ENCODE measurements at regions not wholly inside any gene's neighbourhood (a gene's known extent, or its start where the extent isn't known, plus 50 kb on each side); places are given as distances from the start of the nearest gene placed in this dataset.

- Histone ChIP-seq H3K79me2 (ENCODE audit: insufficient read depth, low read length) (no peaks in the 10 kb centered on the region), H3F3A (ENCODE audit: insufficient read depth) (no peaks in the 10 kb centered on the region), H3K4me2 (ENCODE audit: low read depth, low read length, poor library complexity, severe bottlenecking) (no peak overlapping the region), H3K9ac (ENCODE audit: low read length) (no peak overlapping the region), H3K36me3 (ENCODE audit: low read length) (no peaks in the 10 kb centered on the region), H2AFZ (ENCODE audit: low read depth, low read length, severe bottlenecking) (no peak overlapping the region), H3K27me3 (ENCODE audit: low read length) (no peaks in the 10 kb centered on the region), H3K9me3 (ENCODE audit: insufficient read depth, low read length) (no peaks in the 10 kb centered on the region), H4K20me1 (ENCODE audit: low read depth, low read length) (no peaks in the 10 kb centered on the region), H3K27ac (ENCODE audit: low read depth, low read length) (no peak overlapping the region), H3K9me2 (replicated peaks; ENCODE audit: insufficient read depth, low read length) (no peaks in the 10 kb centered on the region), H3K4me3 (ENCODE audit: insufficient read depth, low read length, poor library complexity, severe bottlenecking) (no peak overlapping the region)
- TF ChIP-seq EZH2phosphoT487 (conservative IDR thresholded peaks at IDR 0.05; ENCODE audit: low read length) (no peak), CTCF (IDR thresholded peaks at IDR 0.05; ENCODE audit: insufficient read depth, low read length, poor library complexity, severe bottlenecking) (no peak)
Measured at GRCh38 chr5:109589239-109589638, 100.5 kb upstream of the MAN2A1 start.

GRCh38 chr5:109588281-109589035 is 101.3 kb upstream of the MAN2A1 start:
- H3K9me3 ChIP-seq (ENCODE audit: insufficient read depth, low read length) = no peaks in the 10 kb centered on the region
- H3K36me3 ChIP-seq (ENCODE audit: low read length) = no peaks in the 10 kb centered on the region
- no peak overlapping the region for H3K4me3 ChIP-seq (ENCODE audit: insufficient read depth, low read length, poor library complexity, severe bottlenecking)
- H4K20me1 ChIP-seq (ENCODE audit: low read depth, low read length) = no peaks in the 10 kb centered on the region
- TF ChIP-seq CTCF (IDR thresholded peaks at IDR 0.05; ENCODE audit: insufficient read depth, low read length, poor library complexity, severe bottlenecking) = no peak
- no peaks in the 10 kb centered on the region for H3F3A ChIP-seq (ENCODE audit: insufficient read depth)
- no peak overlapping the region for H3K9ac ChIP-seq (ENCODE audit: low read length)
- H3K4me2 ChIP-seq (ENCODE audit: low read depth, low read length, poor library complexity, severe bottlenecking) = no peak overlapping the region
- H3K79me2 ChIP-seq (ENCODE audit: insufficient read depth, low read length) = no peaks in the 10 kb centered on the region
- no peak overlapping the region for H3K27ac ChIP-seq (ENCODE audit: low read depth, low read length)
- no peaks in the 10 kb centered on the region for H3K27me3 ChIP-seq (ENCODE audit: low read length)
- H3K9me2 ChIP-seq (replicated peaks; ENCODE audit: insufficient read depth, low read length) = no peaks in the 10 kb centered on the region
- no peak overlapping the region for H2AFZ ChIP-seq (ENCODE audit: low read depth, low read length, severe bottlenecking)

GRCh38 chr5:109584986-109585599 is 104.6 kb upstream of the MAN2A1 start:
- no peak overlapping the region for H2AFZ ChIP-seq (ENCODE audit: low read depth, low read length, severe bottlenecking)
- no peaks in the 10 kb centered on the region for H3K9me3 ChIP-seq (ENCODE audit: insufficient read depth, low read length)
- H3K4me2 ChIP-seq (ENCODE audit: low read depth, low read length, poor library complexity, severe bottlenecking) = no peak overlapping the region
- H3K27me3 ChIP-seq (ENCODE audit: low read length) = no peaks in the 10 kb centered on the region
- no peaks in the 10 kb centered on the region for H3K9me2 ChIP-seq (replicated peaks; ENCODE audit: insufficient read depth, low read length)
- TF ChIP-seq EZH2phosphoT487 (conservative IDR thresholded peaks at IDR 0.05; ENCODE audit: low read length) (no peak), CTCF (IDR thresholded peaks at IDR 0.05; ENCODE audit: insufficient read depth, low read length, poor library complexity, severe bottlenecking) (no peak)
- no peak overlapping the region for H3K9ac ChIP-seq (ENCODE audit: low read length)
- H4K20me1 ChIP-seq (ENCODE audit: low read depth, low read length) = no peaks in the 10 kb centered on the region
- no peak overlapping the region for H3K4me3 ChIP-seq (ENCODE audit: insufficient read depth, low read length, poor library complexity, severe bottlenecking)
- no peaks in the 10 kb centered on the region for H3F3A ChIP-seq (ENCODE audit: insufficient read depth)
- H3K36me3 ChIP-seq (ENCODE audit: low read length) = no peaks in the 10 kb centered on the region
- H3K79me2 ChIP-seq (ENCODE audit: insufficient read depth, low read length) = no peaks in the 10 kb centered on the region
- no peak overlapping the region for H3K27ac ChIP-seq (ENCODE audit: low read depth, low read length)

Data from SU-DHL-6 (cell line).